UCSD-AML1 (cell line): ENCODE measurements at regions not wholly inside any gene's neighbourhood (a gene's known extent, or its start where the extent isn't known, plus 50 kb on each side); places are given as distances from the start of the nearest gene placed in this dataset.

ENCODE experiments used
- DNase-seq: peaks from one replicate; lab custom pipeline; 2025; ENCODE audit not compliant: unreplicated experiment; lab: John Stamatoyannopoulos, UW

DNA sequence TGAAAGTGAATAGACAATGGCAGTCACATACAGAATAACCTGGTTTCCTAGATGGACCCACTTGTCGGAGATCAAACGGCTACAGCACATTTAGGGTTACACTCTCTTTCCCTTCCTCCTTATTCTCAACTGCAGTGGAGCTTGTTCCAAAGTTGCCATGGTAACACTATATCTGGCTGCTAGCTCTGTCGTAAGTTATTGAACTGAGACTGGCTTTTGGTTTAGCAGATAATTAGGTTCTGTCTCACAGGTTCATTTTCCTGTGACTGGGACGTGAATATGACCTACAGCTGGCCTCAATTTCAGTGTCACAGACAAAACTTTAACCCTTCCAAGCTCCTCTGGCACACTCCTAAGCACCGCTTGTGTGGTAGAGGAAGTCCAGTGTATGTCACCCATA lies 875.8 kb downstream of the USP25 start:
- DNase-seq = no peak

DNA sequence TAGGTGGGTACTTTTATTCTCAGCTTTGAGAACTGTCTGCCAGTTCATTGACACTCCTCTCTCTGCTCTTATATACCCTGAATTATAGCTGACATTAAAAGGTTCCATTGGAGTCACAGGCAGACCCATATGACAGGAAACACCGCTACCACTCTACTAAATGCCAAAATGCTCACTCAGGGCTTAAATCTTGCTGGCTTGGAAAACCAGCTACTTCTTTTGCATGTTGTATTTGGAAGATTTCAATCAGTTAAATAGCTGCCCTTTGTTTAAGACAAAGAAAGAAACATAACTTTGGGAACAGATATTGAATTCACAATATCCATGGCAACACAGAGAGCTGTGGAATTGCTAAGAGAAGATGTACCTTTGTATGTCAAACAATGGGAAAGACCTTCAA lies 876.5 kb downstream of the USP25 start:
- no peak for DNase-seq

- no peak for DNase-seq
These were observed 878.5 kb downstream of the USP25 start for GRCh38 chr21:16608209-16608830.

GRCh38 chr21:16619281-16619680 lies 889.5 kb downstream of the USP25 start:
- DNase-seq = no peak

- DNase-seq = no peak
These were observed 891.1 kb downstream of the USP25 start for GRCh38 chr21:16620786-16621320.

DNA sequence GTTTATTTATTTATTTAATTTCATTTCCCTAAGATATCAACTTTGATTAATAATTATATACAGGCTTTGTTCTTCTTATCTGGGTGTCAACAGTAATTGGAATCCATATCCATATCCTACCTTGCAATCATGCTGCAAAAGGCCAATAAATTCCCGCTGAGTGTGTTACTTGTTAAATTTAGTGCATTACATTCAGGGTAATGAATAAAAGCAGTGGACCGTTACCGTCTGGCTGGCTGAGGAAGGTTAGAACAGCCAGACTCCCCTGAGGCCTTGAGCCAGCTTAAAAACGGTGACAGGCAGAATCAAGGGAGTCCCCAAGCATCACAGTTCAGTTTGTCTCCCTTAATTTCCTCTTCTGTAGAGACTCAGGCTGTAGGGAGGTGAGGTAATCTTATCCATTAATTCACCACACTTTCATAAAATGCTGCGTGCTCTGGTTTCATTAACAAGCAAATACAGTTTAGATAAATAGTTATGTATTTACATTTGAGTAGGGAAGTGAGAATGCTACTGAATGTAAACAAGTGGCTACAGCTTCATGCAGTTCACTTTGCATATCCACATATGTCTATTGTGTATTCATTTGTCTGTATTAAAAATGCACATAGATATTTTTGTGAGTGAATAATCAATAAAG lies 888.2 kb upstream of the CXADR start:
- DNase-seq = no peak

DNA sequence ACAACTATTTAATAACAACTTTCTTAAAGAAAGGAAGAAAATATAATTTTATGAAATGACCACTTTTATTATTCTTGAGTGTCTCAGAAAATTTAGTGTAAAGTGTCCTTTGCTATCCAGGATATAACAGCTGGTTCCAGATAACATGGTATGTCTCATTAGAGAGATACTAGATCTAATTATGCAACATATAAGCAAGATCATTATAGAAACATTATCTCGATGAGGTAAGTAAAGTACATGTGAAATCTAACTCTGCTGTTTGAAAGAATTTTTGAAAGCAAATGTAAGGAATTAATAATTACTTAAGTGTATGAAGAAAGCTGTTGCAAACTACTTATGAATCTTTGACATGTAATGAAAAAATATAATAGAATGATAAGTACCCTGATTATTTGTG lies 887.4 kb upstream of the CXADR start:
- DNase-seq = no peak

GRCh38 chr21:16633831-16634459 lies 878.9 kb upstream of the CXADR start:
- no peak for DNase-seq

DNA sequence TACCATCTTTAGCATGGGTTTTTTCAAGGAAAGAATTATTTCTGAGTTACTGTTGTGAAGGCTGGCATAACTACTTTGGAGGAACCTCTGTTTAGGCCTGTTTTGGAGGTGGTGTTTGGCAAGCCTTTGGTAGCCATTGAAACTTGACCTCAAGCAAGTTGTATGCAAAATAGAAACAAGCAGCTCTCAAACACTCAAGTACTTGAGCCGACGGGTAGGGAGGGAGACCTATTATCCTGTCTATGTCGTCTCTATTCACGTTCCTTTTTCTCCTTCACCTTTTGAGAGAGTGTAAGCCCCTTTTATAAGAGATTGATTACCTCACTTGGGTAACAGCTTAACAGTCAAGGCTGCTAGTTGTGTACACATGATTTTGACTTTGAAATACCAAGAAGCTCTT lies 878.3 kb upstream of the CXADR start:
- no peak for DNase-seq

DNA sequence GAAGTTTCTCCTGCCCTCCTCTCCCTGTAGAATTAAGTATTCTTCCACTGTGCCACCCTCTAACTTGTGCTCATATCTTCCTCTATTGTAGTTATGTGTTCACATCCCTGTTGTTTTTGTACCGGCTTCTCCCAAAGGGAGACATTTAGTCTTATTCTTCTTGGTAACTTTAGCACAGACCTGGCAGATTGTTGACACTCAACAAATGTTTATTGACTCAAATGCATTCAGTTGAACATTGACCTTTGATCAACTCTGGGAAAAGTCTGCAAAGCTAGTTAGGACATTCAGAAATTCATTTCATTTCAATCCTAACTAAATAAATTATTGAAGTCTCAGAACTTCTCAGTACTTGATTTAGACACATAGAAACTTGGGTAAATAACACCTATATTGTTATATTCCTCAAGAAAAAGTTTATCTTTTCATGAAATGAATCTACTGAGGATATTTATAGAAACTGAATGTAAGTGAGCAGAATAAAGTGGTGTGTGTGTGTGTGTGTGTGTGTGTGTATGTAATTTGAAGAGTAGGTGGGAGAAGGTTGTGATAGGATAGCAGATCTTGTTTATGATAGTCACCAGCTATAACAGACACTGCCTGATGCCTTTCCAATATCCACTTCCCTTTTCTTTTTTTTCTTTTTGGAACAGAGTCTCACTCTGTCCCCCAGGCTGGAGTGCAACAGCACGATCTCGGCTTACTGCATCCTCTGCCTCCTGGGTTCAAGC lies 872.4 kb upstream of the CXADR start:
- DNase-seq = no peak

DNA sequence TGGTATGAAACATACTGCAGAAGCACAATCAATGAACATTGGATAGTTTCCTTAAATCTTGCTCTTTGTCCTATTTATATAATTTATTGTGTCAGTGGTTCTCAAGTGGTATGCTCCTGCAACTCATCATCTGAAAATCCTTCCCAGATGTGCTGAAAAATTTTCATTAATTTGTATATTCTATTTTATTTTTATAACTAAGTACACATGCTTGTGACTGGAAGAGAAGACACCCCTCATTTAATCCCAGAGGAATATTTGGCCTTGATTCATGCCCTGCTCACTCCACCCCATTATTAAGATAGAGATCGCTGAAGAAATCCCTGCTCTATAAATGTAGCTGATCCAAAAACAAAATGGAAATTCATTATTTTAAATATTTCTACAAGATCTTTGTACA lies 870.5 kb upstream of the CXADR start:
- no peak for DNase-seq

- no peak for DNase-seq
These were observed 868.2 kb upstream of the CXADR start for GRCh38 chr21:16644685-16645084.

GRCh38 chr21:16650714-16651366 lies 862.0 kb upstream of the CXADR start:
- DNase-seq = no peak

DNA sequence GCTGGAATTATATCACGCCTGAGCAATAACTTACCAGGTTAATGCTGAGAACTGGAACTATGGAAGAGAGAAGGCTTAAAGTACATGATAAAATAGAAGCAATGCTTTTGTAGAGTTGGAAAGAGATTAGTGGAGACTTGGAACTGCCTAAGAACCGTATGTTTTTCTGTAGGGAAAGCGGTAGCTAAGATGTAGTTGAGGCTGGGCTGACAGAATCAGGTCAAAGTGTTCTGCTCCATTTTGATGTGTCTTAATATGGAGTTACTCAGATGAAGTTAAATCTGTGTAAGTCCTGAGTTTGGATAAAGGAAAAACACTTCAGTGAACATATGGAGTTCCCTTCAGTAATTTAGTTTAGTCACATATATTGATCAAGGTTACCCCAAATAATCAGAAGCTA lies 860.9 kb upstream of the CXADR start:
- no peak for DNase-seq

DNA sequence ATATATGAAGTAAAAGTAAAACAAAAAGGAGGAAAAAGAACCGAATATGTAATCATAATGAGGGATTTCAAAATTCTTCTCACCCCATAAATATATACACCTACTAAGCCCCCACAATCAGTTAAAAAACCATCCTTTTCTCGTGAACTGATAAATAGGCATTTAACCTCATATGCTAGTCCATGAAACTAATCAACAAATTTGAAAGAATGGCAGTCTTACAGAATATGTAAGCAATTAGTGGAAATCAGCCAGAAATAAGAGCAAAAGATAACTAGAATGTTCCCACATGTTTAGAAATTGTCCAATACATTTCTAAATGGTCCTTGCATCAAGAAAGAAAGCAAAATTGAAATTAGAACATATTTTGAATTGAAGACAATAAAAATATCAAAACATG lies 849.4 kb upstream of the CXADR start:
- DNase-seq = no peak

DNA sequence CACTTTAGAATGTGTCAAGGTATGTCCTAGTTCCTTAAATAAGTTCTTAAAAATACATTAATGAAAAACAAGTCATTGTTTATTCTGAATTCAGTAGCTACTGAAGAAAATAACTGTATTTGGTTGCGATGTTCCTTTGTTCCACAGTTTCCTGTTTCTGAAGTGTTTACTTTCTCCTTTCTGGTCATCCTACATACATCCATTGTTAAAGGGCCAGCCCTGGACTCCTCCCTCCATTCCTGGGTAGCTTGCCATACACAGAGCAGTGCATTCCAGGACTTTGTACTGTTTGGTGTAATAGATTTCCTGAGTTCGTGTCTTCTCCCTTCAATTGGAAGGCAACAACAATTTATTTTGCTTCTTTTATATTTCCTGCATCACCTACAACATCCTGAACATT lies 845.4 kb upstream of the CXADR start:
- DNase-seq = no peak

- no peak for DNase-seq
These were observed 837.9 kb upstream of the CXADR start for GRCh38 chr21:16674949-16675348.

DNA sequence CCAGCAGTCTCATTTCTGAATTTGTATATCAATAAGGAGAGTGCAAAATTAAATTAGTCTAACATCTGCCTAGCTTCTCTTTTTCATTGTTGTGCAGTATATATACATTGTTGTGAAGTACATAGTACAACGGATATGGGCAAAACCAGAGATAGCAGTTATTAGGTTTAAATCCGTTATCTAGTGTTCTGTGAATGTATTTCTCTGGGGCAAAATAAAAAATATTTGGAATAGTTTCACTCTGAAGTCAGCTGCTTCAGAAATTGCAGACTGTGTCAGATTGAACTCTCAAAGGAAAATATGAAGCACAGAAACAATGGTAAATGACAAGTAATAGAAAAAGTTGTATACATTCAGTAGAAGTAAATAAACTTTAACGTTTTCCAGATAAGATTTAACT lies 836.5 kb upstream of the CXADR start:
- no peak for DNase-seq

DNA sequence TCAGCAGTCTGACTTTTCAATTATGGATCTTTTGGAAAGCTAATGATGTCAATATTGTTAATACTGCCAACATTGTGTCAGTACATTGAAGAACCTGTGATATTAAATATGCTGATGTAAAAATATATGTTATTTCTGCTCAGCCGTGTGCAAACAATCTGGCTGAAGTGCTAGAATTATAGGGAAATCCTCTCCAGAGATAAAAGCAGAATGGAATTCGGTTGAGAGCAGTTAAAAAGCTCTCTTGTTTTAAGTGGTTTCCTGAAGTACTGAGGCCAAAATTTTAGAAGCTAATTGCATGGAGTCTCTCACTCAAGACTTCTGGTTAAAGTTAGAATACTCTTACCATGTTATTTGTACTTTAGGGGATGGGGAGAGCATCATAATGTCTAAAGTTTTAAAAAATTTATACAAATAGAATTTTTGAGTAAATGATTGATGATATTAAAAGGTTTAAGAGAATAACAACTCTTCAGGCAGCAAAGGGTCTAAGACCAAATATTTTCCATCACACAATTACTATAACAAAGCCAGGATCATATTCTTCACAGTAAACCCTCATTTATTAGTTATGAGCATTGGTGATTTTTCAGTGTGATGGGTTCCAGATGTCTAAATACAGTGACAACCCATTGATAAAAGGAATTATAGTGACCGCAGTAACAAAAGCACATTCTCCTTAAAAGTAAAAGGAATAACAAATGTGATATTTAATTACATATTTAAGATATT lies 834.2 kb upstream of the CXADR start:
- DNase-seq = no peak

DNA sequence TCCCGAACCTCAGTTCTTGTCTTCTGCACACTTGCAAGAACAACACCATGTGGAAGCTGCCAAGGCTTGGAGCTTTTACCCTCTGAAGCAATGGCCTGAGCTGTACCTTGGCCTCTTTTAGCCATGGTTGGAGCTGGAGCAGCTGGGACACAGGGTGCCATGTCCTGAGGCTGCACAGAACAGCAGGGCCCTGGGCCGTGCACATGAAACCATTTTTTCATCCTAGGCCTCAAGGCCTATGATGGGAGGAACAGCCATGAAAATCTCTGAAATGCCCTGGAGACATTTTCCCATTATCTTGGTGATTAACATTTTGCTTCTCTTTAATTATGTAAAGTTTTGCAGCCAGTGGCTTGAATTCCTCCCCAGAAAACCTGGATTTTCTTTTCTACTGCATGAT lies 817.8 kb upstream of the CXADR start:
- DNase-seq = no peak

DNA sequence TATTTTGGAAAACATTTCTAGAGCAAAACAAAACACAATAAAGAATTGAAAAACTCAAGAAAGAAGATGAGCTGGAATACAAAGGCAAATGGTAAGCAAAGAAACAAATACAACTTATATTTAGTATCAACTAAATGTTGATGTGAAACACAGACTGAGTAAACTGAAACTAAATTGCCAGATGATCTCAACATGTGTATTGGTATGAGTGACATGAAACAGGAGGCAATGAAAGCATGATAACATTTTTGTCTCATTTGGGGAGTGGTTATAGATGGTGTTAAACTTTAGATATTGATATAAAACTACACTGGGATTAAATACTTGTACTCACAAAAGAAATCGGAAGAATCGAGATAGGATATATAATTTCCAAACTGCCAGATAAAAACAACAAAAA lies 805.6 kb upstream of the CXADR start:
- DNase-seq = no peak
